SK-N-SH treated with all-trans-retinoic acid at 6 μM for 48 hours (cell line): ENCODE measurements at regions not wholly inside any gene's neighbourhood (a gene's known extent, or its start where the extent isn't known, plus 50 kb on each side); places are given as distances from the start of the nearest gene placed in this dataset.

Source experiments
- ATAC-seq: fragments of 200-7000 bp; cut with Tn5 transposase; 3 replicates; pipeline ENCODE4 v1.9.1; 2020; ENCODE audit warnings: mild to moderate bottlenecking, moderate library complexity
- BACH2 ChIP-seq: fragments of 250-450 bp; sonication (Bioruptor Pico); IDR thresholded peaks from 2 replicates; pipeline ENCODE4 v1.9.0; 2021; ENCODE audit warnings: mild to moderate bottlenecking, borderline replicate concordance
- CREB5 ChIP-seq: fragments of 250-450 bp; sonication (Bioruptor Pico); IDR thresholded peaks from 2 replicates; pipeline ENCODE4 v1.5.1; 2020; ENCODE audit warnings: low read depth, mild to moderate bottlenecking, moderate library complexity
- CSDC2 ChIP-seq: fragments of 250-450 bp; sonication (Bioruptor Pico); IDR thresholded peaks from 2 replicates; pipeline ENCODE4 v1.5.0; 2020; ENCODE audit warnings: mild to moderate bottlenecking, moderate library complexity
- ESRRG ChIP-seq: fragments of 250-450 bp; sonication (Bioruptor Pico); IDR thresholded peaks from 2 replicates; pipeline ENCODE4 v1.6.1; 2021; ENCODE audit warnings: mild to moderate bottlenecking
- GLIS3 ChIP-seq: fragments of 250-450 bp; sonication (Bioruptor Pico); IDR thresholded peaks from 2 replicates; pipeline ENCODE4 v1.5.0; 2020; ENCODE audit warnings: mild to moderate bottlenecking, moderate library complexity
- ISL1 ChIP-seq: fragments of 250-450 bp; sonication (Bioruptor Pico); IDR thresholded peaks from 2 replicates; pipeline ENCODE4 v2.1.2; 2022; ENCODE audit warnings: mild to moderate bottlenecking, moderate library complexity
- OSR1 ChIP-seq: fragments of 250-450 bp; sonication (Bioruptor Pico); IDR thresholded peaks from 2 replicates; pipeline ENCODE4 v1.8.0; 2022; ENCODE audit warnings: moderate library complexity, mild to moderate bottlenecking, inconsistent platforms
- PATZ1 ChIP-seq: fragments of 250-450 bp; sonication (Bioruptor Pico); IDR thresholded peaks from 2 replicates; pipeline ENCODE4 v1.8.0; 2020; ENCODE audit warnings: mild to moderate bottlenecking, moderate library complexity, borderline replicate concordance
- PPARA ChIP-seq: fragments of 250-450 bp; sonication (Bioruptor Pico); IDR thresholded peaks from 2 replicates; pipeline ENCODE4 v1.5.0; 2020; ENCODE audit warnings: mild to moderate bottlenecking, borderline replicate concordance
- RARB ChIP-seq: fragments of 250-450 bp; sonication (Bioruptor Pico); IDR thresholded peaks from 2 replicates; pipeline ENCODE4 v1.8.0; 2021; ENCODE audit warnings: mild to moderate bottlenecking, moderate library complexity
- SNAI2 ChIP-seq: fragments of 250-450 bp; sonication (Bioruptor Pico); IDR thresholded peaks from 2 replicates; pipeline ENCODE4 v1.5.0; 2020; ENCODE audit warnings: mild to moderate bottlenecking, moderate library complexity
- TCF4 ChIP-seq: fragments of 250-450 bp; sonication (Bioruptor Pico); IDR thresholded peaks from 2 replicates; pipeline ENCODE4 v1.8.0; 2021; ENCODE audit warnings: mild to moderate bottlenecking, moderate library complexity, borderline replicate concordance
- TOX ChIP-seq: fragments of 250-450 bp; sonication (Bioruptor Pico); IDR thresholded peaks from 2 replicates; pipeline ENCODE4 v1.8.0; 2021; ENCODE audit warnings: mild to moderate bottlenecking, moderate library complexity, borderline replicate concordance
- ZFP3 ChIP-seq: fragments of 250-450 bp; sonication (Bioruptor Pico); IDR thresholded peaks from 2 replicates; pipeline ENCODE4 v1.5.0; 2020; ENCODE audit warnings: mild to moderate bottlenecking, moderate library complexity
- ZNF565 ChIP-seq: fragments of 450-650 bp; formaldehyde crosslinking; conservative IDR thresholded peaks from 2 replicates; pipeline ENCODE4 v1.5.0; 2020; ENCODE audit warnings: low read depth, mild to moderate bottlenecking, moderate library complexity
- ZNF70 ChIP-seq: fragments of 450-650 bp; formaldehyde crosslinking; IDR thresholded peaks from 2 replicates; pipeline ENCODE4 v1.5.0; 2020; ENCODE audit warnings: mild to moderate bottlenecking, moderate library complexity
- ZNF8 ChIP-seq: fragments of 450-650 bp; formaldehyde crosslinking; IDR thresholded peaks from 2 replicates; pipeline ENCODE4 v1.5.0; 2020; ENCODE audit warnings: mild to moderate bottlenecking, moderate library complexity
- TF ChIP-seq, protein P1 (sequence below): fragments of 250-450 bp; sonication (Bioruptor Pico); IDR thresholded peaks from 2 replicates; pipeline ENCODE4 v1.5.0; 2020; ENCODE audit warnings: mild to moderate bottlenecking, moderate library complexity
- TF ChIP-seq, protein P2 (sequence below): fragments of 250-450 bp; sonication (Bioruptor Pico); IDR thresholded peaks from 2 replicates; pipeline ENCODE4 v1.8.0; 2021; ENCODE audit warnings: low read depth, mild to moderate bottlenecking, moderate library complexity, borderline replicate concordance
- TF ChIP-seq, protein P3 (sequence below): fragments of 250-450 bp; sonication (Bioruptor Pico); IDR thresholded peaks from 2 replicates; pipeline ENCODE4 v1.5.1; 2021; ENCODE audit warnings: mild to moderate bottlenecking, moderate library complexity

DNA sequence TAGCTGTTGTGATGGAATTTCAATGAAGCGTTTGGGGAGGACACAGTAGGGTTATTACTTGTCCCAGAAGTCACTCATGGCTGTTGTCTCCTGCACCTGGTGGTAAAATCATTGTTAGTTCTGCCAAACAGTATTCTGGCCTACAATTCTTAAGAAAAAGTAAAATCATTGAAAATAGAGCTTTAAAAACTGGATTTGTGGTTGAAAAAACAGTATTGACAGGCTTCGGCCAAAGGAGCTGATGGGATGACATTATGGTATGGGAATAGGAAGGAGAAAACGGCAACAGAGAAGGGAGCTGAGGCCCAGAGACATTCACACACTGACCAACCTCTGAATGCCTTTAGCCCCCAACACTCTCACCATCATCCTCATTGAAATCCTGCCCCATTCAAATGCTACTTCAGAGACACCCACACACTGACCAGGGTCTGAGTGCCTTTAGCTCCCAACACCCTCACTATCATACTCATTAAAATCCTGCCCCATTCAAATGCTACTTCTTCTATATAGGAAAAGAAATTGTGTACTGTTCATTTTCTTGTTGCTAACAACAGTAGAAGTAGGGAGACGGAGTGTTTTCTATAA, 114.1 kb upstream of the OSR1 start:
- no peak for ATAC-seq
- TF ChIP-seq ESRRG (CRISPR knock-in tag) (no peak), OSR1 (no peak), PPARA (CRISPR knock-in tag) (no peak), ZNF8 (CRISPR knock-in tag) (no peak), TOX (no peak), ZFP3 (CRISPR knock-in tag) (no peak), ZNF565 (CRISPR knock-in tag) (no peak), CSDC2 (CRISPR knock-in tag) (no peak), ISL1 (CRISPR knock-in tag) (no peak), PATZ1 (CRISPR knock-in tag) (no peak), TCF4 (CRISPR knock-in tag) (no peak), ZNF70 (no peak), CREB5 (CRISPR knock-in tag) (no peak), GLIS3 (no peak), BACH2 (no peak)
- TF ChIP-seq, protein P1, sequence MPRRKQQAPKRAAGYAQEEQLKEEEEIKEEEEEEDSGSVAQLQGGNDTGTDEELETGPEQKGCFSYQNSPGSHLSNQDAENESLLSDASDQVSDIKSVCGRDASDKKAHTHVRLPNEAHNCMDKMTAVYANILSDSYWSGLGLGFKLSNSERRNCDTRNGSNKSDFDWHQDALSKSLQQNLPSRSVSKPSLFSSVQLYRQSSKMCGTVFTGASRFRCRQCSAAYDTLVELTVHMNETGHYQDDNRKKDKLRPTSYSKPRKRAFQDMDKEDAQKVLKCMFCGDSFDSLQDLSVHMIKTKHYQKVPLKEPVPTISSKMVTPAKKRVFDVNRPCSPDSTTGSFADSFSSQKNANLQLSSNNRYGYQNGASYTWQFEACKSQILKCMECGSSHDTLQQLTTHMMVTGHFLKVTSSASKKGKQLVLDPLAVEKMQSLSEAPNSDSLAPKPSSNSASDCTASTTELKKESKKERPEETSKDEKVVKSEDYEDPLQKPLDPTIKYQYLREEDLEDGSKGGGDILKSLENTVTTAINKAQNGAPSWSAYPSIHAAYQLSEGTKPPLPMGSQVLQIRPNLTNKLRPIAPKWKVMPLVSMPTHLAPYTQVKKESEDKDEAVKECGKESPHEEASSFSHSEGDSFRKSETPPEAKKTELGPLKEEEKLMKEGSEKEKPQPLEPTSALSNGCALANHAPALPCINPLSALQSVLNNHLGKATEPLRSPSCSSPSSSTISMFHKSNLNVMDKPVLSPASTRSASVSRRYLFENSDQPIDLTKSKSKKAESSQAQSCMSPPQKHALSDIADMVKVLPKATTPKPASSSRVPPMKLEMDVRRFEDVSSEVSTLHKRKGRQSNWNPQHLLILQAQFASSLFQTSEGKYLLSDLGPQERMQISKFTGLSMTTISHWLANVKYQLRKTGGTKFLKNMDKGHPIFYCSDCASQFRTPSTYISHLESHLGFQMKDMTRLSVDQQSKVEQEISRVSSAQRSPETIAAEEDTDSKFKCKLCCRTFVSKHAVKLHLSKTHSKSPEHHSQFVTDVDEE (CRISPR knock-in tag) = no peak
- TF ChIP-seq, protein P2, sequence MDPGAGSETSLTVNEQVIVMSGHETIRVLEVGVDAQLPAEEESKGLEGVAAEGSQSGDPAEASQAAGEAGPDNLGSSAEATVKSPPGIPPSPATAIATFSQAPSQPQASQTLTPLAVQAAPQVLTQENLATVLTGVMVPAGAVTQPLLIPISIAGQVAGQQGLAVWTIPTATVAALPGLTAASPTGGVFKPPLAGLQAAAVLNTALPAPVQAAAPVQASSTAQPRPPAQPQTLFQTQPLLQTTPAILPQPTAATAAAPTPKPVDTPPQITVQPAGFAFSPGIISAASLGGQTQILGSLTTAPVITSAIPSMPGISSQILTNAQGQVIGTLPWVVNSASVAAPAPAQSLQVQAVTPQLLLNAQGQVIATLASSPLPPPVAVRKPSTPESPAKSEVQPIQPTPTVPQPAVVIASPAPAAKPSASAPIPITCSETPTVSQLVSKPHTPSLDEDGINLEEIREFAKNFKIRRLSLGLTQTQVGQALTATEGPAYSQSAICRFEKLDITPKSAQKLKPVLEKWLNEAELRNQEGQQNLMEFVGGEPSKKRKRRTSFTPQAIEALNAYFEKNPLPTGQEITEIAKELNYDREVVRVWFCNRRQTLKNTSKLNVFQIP (CRISPR knock-in tag) = no peak
- TF ChIP-seq, all 23 proteins: peak for 0

GRCh38 chr2:19471491-19471890, 113.1 kb upstream of the OSR1 start:
- ATAC-seq = no peak
- no peak for TF ChIP-seq PPARA (CRISPR knock-in tag)
- TF ChIP-seq CREB5 (CRISPR knock-in tag) = no peak
- TF ChIP-seq ESRRG (CRISPR knock-in tag) = no peak
- TF ChIP-seq, protein P3, sequence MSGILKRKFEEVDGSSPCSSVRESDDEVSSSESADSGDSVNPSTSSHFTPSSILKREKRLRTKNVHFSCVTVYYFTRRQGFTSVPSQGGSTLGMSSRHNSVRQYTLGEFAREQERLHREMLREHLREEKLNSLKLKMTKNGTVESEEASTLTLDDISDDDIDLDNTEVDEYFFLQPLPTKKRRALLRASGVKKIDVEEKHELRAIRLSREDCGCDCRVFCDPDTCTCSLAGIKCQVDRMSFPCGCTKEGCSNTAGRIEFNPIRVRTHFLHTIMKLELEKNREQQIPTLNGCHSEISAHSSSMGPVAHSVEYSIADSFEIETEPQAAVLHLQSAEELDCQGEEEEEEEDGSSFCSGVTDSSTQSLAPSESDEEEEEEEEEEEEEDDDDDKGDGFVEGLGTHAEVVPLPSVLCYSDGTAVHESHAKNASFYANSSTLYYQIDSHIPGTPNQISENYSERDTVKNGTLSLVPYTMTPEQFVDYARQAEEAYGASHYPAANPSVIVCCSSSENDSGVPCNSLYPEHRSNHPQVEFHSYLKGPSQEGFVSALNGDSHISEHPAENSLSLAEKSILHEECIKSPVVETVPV = no peak
- TF ChIP-seq OSR1 = no peak
- no peak for TF ChIP-seq ZNF565 (CRISPR knock-in tag)
- TF ChIP-seq ISL1 (CRISPR knock-in tag) = no peak
- TF ChIP-seq ZFP3 (CRISPR knock-in tag) = no peak
- TF ChIP-seq SNAI2 (CRISPR knock-in tag) = no peak
- TF ChIP-seq RARB = no peak
- no peak for TF ChIP-seq BACH2
- no peak for TF ChIP-seq ZNF8 (CRISPR knock-in tag)

- TF ChIP-seq ISL1 (CRISPR knock-in tag) = no peak
- no peak for ATAC-seq
These were observed 107.6 kb upstream of the OSR1 start for GRCh38 chr2:19465978-19466377.
